Astrocyte of the cerebellum (primary cell): ENCODE measurements at regions not wholly inside any gene's neighbourhood (a gene's known extent, or its start where the extent isn't known, plus 50 kb on each side); places are given as distances from the start of the nearest gene placed in this dataset.

Experiments
- DNase-seq: peaks from one replicate; pipeline ENCODE4 v3.0.0-alpha.2; 2011; ENCODE audit warnings: low read depth
- H3K4me3 ChIP-seq: 2 replicates; pipeline ENCODE4 v1.5.1; 2011; ENCODE audit warnings: mild to moderate bottlenecking, low read depth, low read length, moderate library complexity
- in situ Hi-C: cut with HindIII; loops from 2 replicates; pipeline ENCODE4 v1.10.0; 2017; ENCODE audit warnings: low sequenced_read_pairs
- TF ChIP-seq, protein P1 (sequence below): IDR thresholded peaks from 2 replicates; pipeline ENCODE4 v1.5.1; 2012; ENCODE audit warnings: low read length, low read depth, moderate library complexity, mild to moderate bottlenecking; ENCODE audit errors: missing control alignments

DNA sequence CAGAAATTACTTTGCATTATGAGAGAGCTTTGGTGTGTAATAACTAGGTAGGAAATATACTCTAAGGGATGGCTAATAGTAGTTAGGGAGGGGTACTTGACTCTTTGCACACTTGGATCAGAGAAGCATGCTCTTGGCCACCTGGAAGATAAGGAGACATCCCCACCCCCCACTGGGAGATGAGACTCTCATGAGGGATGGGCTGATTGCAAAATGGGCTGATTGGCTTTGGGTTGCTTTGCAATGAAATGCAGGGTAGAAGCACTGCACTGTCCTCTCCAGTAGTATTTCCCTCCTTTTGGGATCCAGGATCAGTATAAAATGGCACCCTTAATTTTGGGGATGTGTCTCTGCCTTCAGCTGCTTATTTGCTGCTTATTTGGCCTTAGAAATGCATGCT lies 71.2 kb upstream of the EPS8L3 start:
- in situ Hi-C loops = no loop called here
- no peak overlapping the region for H3K4me3 ChIP-seq
- no peak for DNase-seq
- TF ChIP-seq, protein P1, sequence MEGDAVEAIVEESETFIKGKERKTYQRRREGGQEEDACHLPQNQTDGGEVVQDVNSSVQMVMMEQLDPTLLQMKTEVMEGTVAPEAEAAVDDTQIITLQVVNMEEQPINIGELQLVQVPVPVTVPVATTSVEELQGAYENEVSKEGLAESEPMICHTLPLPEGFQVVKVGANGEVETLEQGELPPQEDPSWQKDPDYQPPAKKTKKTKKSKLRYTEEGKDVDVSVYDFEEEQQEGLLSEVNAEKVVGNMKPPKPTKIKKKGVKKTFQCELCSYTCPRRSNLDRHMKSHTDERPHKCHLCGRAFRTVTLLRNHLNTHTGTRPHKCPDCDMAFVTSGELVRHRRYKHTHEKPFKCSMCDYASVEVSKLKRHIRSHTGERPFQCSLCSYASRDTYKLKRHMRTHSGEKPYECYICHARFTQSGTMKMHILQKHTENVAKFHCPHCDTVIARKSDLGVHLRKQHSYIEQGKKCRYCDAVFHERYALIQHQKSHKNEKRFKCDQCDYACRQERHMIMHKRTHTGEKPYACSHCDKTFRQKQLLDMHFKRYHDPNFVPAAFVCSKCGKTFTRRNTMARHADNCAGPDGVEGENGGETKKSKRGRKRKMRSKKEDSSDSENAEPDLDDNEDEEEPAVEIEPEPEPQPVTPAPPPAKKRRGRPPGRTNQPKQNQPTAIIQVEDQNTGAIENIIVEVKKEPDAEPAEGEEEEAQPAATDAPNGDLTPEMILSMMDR = no peak

DNA sequence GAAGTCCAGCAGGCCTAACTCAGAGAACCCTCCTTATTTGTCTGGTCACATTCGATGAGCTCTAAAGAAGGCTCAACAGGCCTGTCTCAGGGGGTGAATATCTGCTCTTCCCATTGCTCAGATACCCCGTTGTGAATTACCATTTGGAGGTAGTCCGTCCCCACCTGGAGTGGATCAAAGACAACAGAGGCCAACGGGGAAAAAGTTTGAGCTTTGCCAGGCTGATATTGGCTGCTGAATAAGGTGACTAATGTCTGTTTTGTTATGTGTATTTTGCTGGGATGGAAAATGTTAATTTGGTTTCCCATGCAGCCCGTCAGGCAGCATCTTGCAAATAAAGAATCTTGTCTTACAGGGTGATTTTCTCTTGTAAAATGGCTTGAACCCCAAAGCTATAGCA lies 69.2 kb upstream of the EPS8L3 start:
- DNase-seq = no peak
- H3K4me3 ChIP-seq = no peak overlapping the region
- in situ Hi-C loops = no loop called here
- TF ChIP-seq, protein P1 = no peak

DNA sequence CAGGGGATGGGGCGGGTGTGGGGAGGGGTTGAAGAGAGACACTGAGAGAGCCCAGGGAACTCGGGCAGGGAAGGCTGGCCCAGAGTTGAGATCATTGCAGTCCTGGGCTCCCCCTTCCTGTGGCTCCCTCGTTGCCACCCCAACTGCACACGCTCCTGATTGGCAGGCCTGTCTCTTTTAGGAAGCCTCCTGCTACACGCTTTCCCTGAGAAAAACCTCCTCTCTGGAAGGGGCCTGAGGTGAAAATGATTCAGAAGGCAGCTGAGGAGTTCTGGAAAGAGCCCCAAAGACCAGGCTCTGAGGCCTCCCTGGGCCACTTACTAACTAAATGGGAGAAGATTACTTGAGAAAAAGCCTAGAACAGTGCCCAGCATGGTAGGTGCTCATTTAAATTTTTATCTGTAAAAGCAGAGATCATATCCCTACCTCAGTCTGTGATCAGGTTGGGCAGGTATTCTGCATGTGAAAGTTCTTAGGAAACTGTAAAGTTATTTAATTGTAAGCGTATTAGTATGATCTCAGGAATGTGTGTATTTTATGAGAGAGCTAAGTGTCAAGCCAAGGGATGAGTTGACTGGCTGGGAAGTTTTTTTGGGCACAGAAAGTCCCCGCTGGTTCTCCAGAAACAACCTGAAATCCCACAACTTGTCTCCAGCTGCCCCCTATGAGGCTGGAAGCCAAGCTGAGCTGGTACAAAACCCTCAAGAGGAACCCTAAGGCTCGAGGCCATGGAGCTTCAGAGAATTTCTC lies 65.2 kb upstream of the EPS8L3 start:
- TF ChIP-seq, protein P1 = no peak
- H3K4me3 ChIP-seq = no peak overlapping the region
- in situ Hi-C loops = no loop called here
- no peak for DNase-seq

DNA sequence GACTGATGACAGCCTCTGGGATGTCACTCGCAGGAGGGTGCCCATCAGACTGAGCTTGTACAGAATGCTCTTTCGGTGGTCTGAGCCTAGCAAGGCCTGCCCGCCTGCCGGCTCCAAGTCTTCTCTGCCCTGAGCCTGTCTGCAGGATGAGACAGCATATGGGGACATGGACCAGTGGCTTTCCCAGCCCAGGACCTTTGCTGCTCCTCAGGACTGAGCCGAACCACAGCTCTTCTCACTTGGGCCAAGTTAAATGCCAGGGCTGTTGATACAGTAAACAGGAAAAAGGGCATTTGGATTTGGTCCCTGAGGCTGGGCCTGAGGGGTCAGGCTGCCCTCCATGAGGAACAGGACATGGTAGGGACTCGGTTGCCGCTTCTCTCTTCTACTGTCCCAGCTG lies 64.3 kb upstream of the EPS8L3 start:
- TF ChIP-seq, protein P1 = no peak

DNA sequence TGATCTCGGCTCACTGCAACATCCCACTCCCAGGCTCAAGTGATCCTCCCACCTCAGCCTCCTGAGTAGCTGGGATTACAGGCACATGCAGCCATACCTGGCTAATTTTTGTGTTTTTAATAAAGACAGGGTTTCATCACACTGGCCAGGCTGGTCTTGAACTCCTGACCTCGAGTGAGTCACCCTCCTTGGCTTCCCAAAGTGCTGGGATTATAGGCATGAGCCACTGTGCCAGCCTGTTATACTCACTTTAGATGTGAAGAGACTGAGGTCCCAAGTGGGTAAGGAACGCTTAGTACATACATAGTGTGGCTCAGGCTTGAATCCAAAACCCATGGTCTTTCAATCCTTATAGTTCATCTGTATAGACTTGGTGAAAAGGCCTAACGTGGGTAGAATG lies 63.7 kb upstream of the EPS8L3 start:
- no peak for DNase-seq
- in situ Hi-C loops = no loop called here
- H3K4me3 ChIP-seq = no peak overlapping the region
- TF ChIP-seq, protein P1 = no peak

More for the DNA sequence above, 64.3 kb upstream of the EPS8L3 start:
- DNase-seq = no peak
- no peak overlapping the region for H3K4me3 ChIP-seq
- in situ Hi-C loops = no loop called here

DNA sequence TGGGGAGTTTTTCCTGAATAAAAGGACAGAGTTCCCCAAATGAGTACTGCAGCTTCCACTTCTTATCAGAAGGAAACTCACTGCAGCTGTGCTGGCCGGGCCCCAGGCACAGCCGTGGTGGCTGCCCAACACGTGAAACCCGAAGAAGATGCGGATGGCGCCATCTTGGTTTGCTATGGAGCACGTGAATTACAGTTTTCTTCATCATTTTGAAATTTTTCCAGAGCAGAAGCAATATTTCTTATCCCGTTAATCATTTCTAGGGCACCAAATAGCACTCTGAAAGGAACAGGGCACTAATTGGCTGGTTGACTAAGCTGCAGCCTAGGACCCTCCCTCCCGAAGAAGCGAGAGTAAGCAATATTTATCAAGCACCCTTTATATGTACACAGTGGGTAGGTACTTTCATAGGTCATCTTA lies 63.2 kb upstream of the EPS8L3 start:
- no peak for DNase-seq
- TF ChIP-seq, protein P1 = no peak
- in situ Hi-C loops = no loop called here
- no peak overlapping the region for H3K4me3 ChIP-seq

DNA sequence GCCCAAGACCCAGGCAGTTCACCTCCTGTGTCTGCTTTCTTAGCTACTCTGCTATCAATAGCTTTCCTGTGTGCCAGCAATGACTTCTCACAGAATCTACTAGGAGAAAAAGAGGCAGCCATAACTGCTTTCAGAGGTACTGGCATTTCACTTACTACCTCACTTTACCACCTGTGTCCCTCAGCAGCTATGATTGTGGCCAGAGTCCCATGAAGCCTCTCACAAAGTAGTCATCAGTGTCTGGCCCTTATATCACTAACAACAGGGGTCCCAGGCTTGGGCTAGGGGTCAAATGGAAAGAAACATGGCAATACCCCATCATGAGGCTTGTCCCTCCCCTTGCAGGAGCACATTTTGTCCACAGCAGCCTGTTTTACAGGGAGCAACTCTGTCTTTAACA lies 62.7 kb upstream of the EPS8L3 start:
- H3K4me3 ChIP-seq = no peak overlapping the region
- TF ChIP-seq, protein P1 = no peak
- in situ Hi-C loops = no loop called here
- no peak for DNase-seq
